HepG2 (cell line): ENCODE measurements at regions not wholly inside any gene's neighbourhood (a gene's known extent, or its start where the extent isn't known, plus 50 kb on each side); places are given as distances from the start of the nearest gene placed in this dataset.

Experiments
- ATAC-seq: fragments of 200-7000 bp; cut with Tn5 transposase; 3 replicates; pipeline ENCODE4 v1.9.1; 2020; ENCODE audit warnings: mild to moderate bottlenecking, moderate library complexity
- BruUV-seq: library from RNA; stranded (reverse); fragments of 400-500 nt; replicated peaks from 2 replicates; lab custom pipeline; 2021; lab: Mats Ljungman, UMichigan
- CTCF ChIA-PET: fragments of 300-600 bp; formaldehyde crosslinking; extraction: SDS; loops from one replicate; lab custom pipeline; 2021; ENCODE audit warnings: low total read pairs, inconsistent platforms, low intra/inter-chr PET ratio; lab: Yijun Ruan, JAX
- POLR2A ChIA-PET: fragments of 350-600 bp; sonication (Branson Sonifier 250); formaldehyde crosslinking; loops from one replicate; lab custom pipeline; 2020; ENCODE audit warnings: antibody characterized with exemption, inconsistent platforms; lab: Yijun Ruan, JAX
- DNase-seq: peaks from one replicate; pipeline ENCODE4 v3.0.0-alpha.2; 2015; ENCODE audit warnings: low spot score
- FAIRE-seq: peaks from 3 replicates; lab custom pipeline; 2011; peaks lifted over from hg19 to GRCh38; lab: Jason Lieb, UNC
- H2AFZ ChIP-seq: one replicate; pipeline ENCODE4 v1.6.1; 2011; ENCODE audit warnings: low read length, inconsistent platforms
- H3K27ac ChIP-seq: fragments of 300-600 bp; 3 replicates; pipeline ENCODE4 v1.8.0; 2011; ENCODE audit warnings: mixed run types, mild to moderate bottlenecking, mixed read lengths, low read length, inconsistent platforms; ENCODE audit not compliant: insufficient read depth; ENCODE audit errors: extremely low read length
- H3K27me3 ChIP-seq, 2 experiments: fragments of 200-600 bp in 1 of 2; 2 replicates in 1 of 2; 3 replicates in 1 of 2; pipeline versions ENCODE4 v1.6.0 to v1.8.0; 2011; ENCODE audit warnings: low read length in 2 of 2, mild to moderate bottlenecking in 2 of 2, moderate library complexity in 2 of 2, inconsistent platforms in 1 of 2; ENCODE audit not compliant: insufficient read depth in 2 of 2, control insufficient read depth in 1 of 2
- H3K36me3 ChIP-seq, 2 experiments: fragments of 200-600 bp in 1 of 2; replicated peaks in 1 of 2; 2 replicates in 1 of 2; 3 replicates in 1 of 2; pipeline versions ENCODE4 v1.5.1 to v1.8.0; 2011; ENCODE audit warnings: low read length in 2 of 2, inconsistent platforms in 1 of 2; ENCODE audit not compliant: insufficient read depth in 2 of 2, control insufficient read depth in 1 of 2
- H3K4me1 ChIP-seq: 2 replicates; pipeline ENCODE4 v1.5.1; 2012; ENCODE audit warnings: low read length, inconsistent platforms; ENCODE audit not compliant: insufficient read depth
- H3K4me2 ChIP-seq: 2 replicates; pipeline ENCODE4 v1.6.0; 2011; ENCODE audit warnings: low read depth, low read length, inconsistent platforms
- H3K4me3 ChIP-seq, 3 experiments: fragments of 200-600 bp in 1 of 3; sonication (generic), shearing (Covaris generic) in 1 of 3; replicated peaks in 1 of 3; 2 replicates each; pipeline ENCODE4 v1.5.1; 2011 to 2016; ENCODE audit warnings: low read length in 3 of 3, inconsistent platforms in 2 of 3, low read depth in 2 of 3, mild to moderate bottlenecking in 2 of 3, control low read depth in 1 of 3, mixed read lengths in 1 of 3; ENCODE audit not compliant: insufficient read depth in 1 of 3
- H3K79me2 ChIP-seq: one replicate; pipeline ENCODE4 v1.6.1; 2011; ENCODE audit warnings: low read length, inconsistent platforms; ENCODE audit not compliant: insufficient read depth
- H3K9ac ChIP-seq: 2 replicates; pipeline ENCODE4 v1.6.0; 2011; ENCODE audit warnings: mild to moderate bottlenecking, low read depth, low read length, inconsistent platforms; ENCODE audit not compliant: insufficient read depth
- H3K9me3 ChIP-seq: 2 replicates; pipeline ENCODE4 v1.5.1; 2012; ENCODE audit warnings: mild to moderate bottlenecking, low read length
- H4K20me1 ChIP-seq: 2 replicates; pipeline ENCODE4 v1.6.0; 2011; ENCODE audit warnings: inconsistent platforms, mild to moderate bottlenecking, low read length, moderate library complexity; ENCODE audit not compliant: insufficient read depth
- AKNA ChIP-seq: sonication (generic); formaldehyde crosslinking; IDR thresholded peaks from 2 replicates; pipeline ENCODE4 v1.4.0; 2020; ENCODE audit warnings: missing genetic modification reagents, borderline replicate concordance
- ATF7-NPFF ChIP-seq: sonication (generic); formaldehyde crosslinking; IDR thresholded peaks from 2 replicates; pipeline ENCODE4 v1.8.1; 2023; ENCODE audit warnings: mild to moderate bottlenecking, low read depth, missing genetic modification reagents, moderate library complexity
- CBX1 ChIP-seq: IDR thresholded peaks from one replicate; pipeline ENCODE4 v1.6.1; 2016; ENCODE audit warnings: antibody characterized with exemption, low read depth
- GFI1 ChIP-seq: sonication (generic); formaldehyde crosslinking; IDR thresholded peaks from 2 replicates; pipeline ENCODE4 v1.5.0; 2020; ENCODE audit warnings: missing genetic modification reagents, mild to moderate bottlenecking, borderline replicate concordance
- HDAC1 ChIP-seq: sonication (generic); formaldehyde crosslinking; IDR thresholded peaks from 2 replicates; pipeline ENCODE4 v1.5.1; 2020; ENCODE audit warnings: mild to moderate bottlenecking, missing genetic modification reagents
- HMG20A ChIP-seq: IDR thresholded peaks from 2 replicates; pipeline ENCODE4 v1.6.1; 2016; ENCODE audit warnings: borderline replicate concordance
- MBNL3 ChIP-seq: fragments of 250-450 bp; sonication (Bioruptor Pico); conservative IDR thresholded peaks from 2 replicates; pipeline ENCODE4 v1.8.0; 2022; ENCODE audit warnings: mild to moderate bottlenecking, inconsistent platforms
- NR2F6 ChIP-seq, 2 experiments: IDR thresholded peaks; 2 replicates each; pipeline ENCODE4 v1.6.1; 2016; ENCODE audit warnings: antibody characterized with exemption in 1 of 2, mild to moderate bottlenecking in 1 of 2
- PCBP1 ChIP-seq: fragments of 200-400 bp; formaldehyde crosslinking; IDR thresholded peaks from 2 replicates; pipeline ENCODE4 v1.6.1; 2017; ENCODE audit warnings: mild to moderate bottlenecking, low read depth, low read length, borderline replicate concordance
- PRMT3 ChIP-seq: sonication (generic); formaldehyde crosslinking; IDR thresholded peaks from 2 replicates; pipeline ENCODE4 v1.8.1; 2022; ENCODE audit warnings: low read depth, mild to moderate bottlenecking, moderate library complexity, missing genetic modification reagents, borderline replicate concordance
- RCOR2 ChIP-seq: IDR thresholded peaks from 2 replicates; pipeline ENCODE4 v1.6.1; 2016; ENCODE audit warnings: missing biosample characterization, missing genetic modification reagents
- RFXAP ChIP-seq: sonication (generic); formaldehyde crosslinking; IDR thresholded peaks from 2 replicates; pipeline ENCODE4 v1.4.0; 2020; ENCODE audit warnings: missing genetic modification reagents, borderline replicate concordance
- SAFB2 ChIP-seq: sonication (generic); formaldehyde crosslinking; IDR thresholded peaks from 2 replicates; pipeline ENCODE4 v1.5.1; 2020; ENCODE audit warnings: missing genetic modification reagents, low read depth, mild to moderate bottlenecking, borderline replicate concordance
- SETDB1 ChIP-seq: sonication (generic); formaldehyde crosslinking; IDR thresholded peaks from 2 replicates; pipeline ENCODE4 v1.5.1; 2020; ENCODE audit warnings: missing genetic modification reagents, mild to moderate bottlenecking, borderline replicate concordance
- TEAD2 ChIP-seq: sonication (generic); formaldehyde crosslinking; IDR thresholded peaks from 2 replicates; pipeline ENCODE4 v1.9.0; 2021; ENCODE audit warnings: missing genetic modification reagents
- ZFP62 ChIP-seq: sonication (generic); formaldehyde crosslinking; IDR thresholded peaks from 2 replicates; pipeline ENCODE4 v1.4.0; 2020; ENCODE audit warnings: missing genetic modification reagents
- ZNF205 ChIP-seq: IDR thresholded peaks from 2 replicates; pipeline ENCODE4 v1.6.1; 2018; ENCODE audit warnings: missing biosample characterization, missing genetic modification reagents
- ZNF605 ChIP-seq: sonication (generic); formaldehyde crosslinking; IDR thresholded peaks from 2 replicates; pipeline ENCODE4 v1.8.0; 2022; ENCODE audit warnings: mild to moderate bottlenecking, missing genetic modification reagents
- WGBS: methylation state at CpG from one replicate; pipeline ENCODE4 v1.1.6; 2017; ENCODE audit warnings: low lambda C conversion rate; 5-methylcytosine and 5-hydroxymethylcytosine counted together
- in situ Hi-C: cut with HindIII; loops from 2 replicates; pipeline ENCODE4 v1.10.0; 2017; ENCODE audit warnings: low pct_unique_long_range_greater_than_20kb; ENCODE audit not compliant: extremely low pct_ligation_motif_present
- intact Hi-C: fragments of 100-400 bp; cut with micrococcal nuclease; formaldehyde crosslinking; loops from one replicate; pipeline ENCODE4 v1.10.0; 2022; ENCODE audit not compliant: unreplicated experiment
- TF ChIP-seq, protein P1 (sequence below): sonication (generic); formaldehyde crosslinking; IDR thresholded peaks from 2 replicates; pipeline ENCODE4 v1.8.1; 2023; ENCODE audit warnings: mild to moderate bottlenecking, inconsistent platforms, moderate library complexity, missing genetic modification reagents, borderline replicate concordance
- TF ChIP-seq, protein P2 (sequence below): IDR thresholded peaks from 2 replicates; pipeline ENCODE4 v1.6.1; 2012; ENCODE audit warnings: inconsistent platforms

DNA sequence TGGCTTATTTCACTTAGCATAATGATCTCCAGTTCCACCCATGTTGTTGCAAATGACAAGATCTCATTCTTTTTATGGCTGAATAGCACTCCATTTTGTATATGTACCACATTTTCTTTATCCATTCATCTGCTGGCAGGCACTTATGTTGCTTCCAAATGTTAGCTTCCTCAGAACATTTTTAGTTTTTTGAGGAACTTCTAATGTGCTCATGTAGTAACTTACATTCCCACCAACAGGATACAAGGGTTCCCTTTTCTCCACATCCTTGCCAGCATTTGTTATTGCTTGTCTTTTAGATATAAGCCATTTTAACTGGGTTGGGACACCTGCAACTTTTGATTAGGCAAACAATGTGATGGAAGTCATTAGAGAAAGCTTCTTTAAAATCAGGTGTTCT, 454.2 kb downstream of the NLGN4X start (continued):
- TF ChIP-seq, protein P1, sequence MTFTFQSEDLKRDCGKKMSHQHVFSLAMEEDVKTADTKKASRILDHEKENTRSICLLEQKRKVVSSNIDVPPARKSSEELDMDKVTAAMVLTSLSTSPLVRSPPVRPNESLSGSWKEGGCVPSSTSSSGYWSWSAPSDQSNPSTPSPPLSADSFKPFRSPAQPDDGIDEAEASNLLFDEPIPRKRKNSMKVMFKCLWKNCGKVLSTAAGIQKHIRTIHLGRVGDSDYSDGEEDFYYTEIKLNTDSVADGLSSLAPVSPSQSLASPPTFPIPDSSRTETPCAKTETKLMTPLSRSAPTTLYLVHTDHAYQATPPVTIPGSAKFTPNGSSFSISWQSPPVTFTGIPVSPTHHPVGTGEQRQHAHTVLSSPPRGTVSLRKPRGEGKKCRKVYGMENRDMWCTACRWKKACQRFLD: no peak
- no peak for TF ChIP-seq ZFP62
- TF ChIP-seq, protein P2, sequence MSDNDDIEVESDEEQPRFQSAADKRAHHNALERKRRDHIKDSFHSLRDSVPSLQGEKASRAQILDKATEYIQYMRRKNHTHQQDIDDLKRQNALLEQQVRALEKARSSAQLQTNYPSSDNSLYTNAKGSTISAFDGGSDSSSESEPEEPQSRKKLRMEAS: no peak
- no peak for TF ChIP-seq HMG20A (CRISPR knock-in tag)
- TF ChIP-seq RFXAP: no peak
- no peak for TF ChIP-seq RCOR2

DNA sequence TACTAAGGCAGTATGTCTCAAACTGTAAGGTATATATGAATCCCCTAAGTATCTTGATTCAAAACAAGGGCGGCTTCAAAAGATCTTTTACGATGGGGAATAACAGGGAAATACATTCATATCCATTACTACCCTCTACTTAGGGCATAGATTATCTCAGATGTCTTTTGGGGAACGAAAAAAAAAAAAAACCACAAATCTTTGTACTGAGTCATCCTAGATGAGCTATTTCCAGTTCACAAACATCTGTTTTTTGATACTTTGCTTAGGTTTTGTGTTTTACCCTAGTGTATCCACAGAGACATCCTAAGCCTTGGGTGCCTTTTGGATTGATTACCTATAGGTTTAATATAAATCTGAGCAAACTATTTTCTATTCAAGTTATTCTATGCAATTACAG, 457.2 kb downstream of the NLGN4X start:
- no peaks in the 10 kb centered on the region for H3K36me3 ChIP-seq
- in situ Hi-C loops: no loop called here
- ATAC-seq: no peak
- no peaks in the 10 kb centered on the region for H4K20me1 ChIP-seq
- TF ChIP-seq SETDB1 (no peak), CBX1 (no peak), GFI1 (CRISPR knock-in tag) (no peak), SAFB2 (CRISPR knock-in tag) (no peak), PRMT3 (no peak), ZNF605 (no peak), ATF7-NPFF (CRISPR knock-in tag) (no peak), PCBP1 (no peak), ZNF205 (CRISPR knock-in tag) (no peak), TEAD2 (CRISPR knock-in tag) (no peak), NR2F6 (IDR thresholded peaks at IDR 0.05) (no peak), NR2F6 (CRISPR knock-in tag; IDR thresholded peaks at IDR 0.05) (no peak), MBNL3 (CRISPR knock-in tag) (no peak), AKNA (no peak), HDAC1 (no peak)
- TF ChIP-seq, all 625 proteins: peak for 0
- FAIRE-seq (no peak), DNase-seq (no peak)
- H3K9me3 ChIP-seq: peaks cover 29% of the 10 kb centered on the region
- BruUV-seq: no TSS peak
- no peaks in the 10 kb centered on the region for H3K79me2 ChIP-seq
- no peak overlapping the region for H2AFZ ChIP-seq
- no peak overlapping the region for H3K4me3 ChIP-seq
- no peak overlapping the region for H3K4me2 ChIP-seq
- ChIA-PET CTCF (no interaction called here), POLR2A (no interaction called here)
- H3K9ac ChIP-seq: no peak overlapping the region
- intact Hi-C loops: no loop called here
- WGBS: 3% methylated on average over 3 of the region's 3 CpGs
- H3K27me3 ChIP-seq: no peaks in the 10 kb centered on the region
- no peaks in the 10 kb centered on the region for H3K4me1 ChIP-seq
- H3K27ac ChIP-seq: no peak overlapping the region
